Right lung (tissue), 2 donors: ENCODE measurements at regions not wholly inside any gene's neighbourhood (a gene's known extent, or its start where the extent isn't known, plus 50 kb on each side); places are given as distances from the start of the nearest gene placed in this dataset.

Experiments
- DNase-seq, 2 donors: peaks; one replicate each; pipeline ENCODE4 v3.0.0-alpha.2; 2013

GRCh38 chr9:99533421-99533820 lies 288.3 kb upstream of the NR4A3 start:
- no peak for DNase-seq

DNA sequence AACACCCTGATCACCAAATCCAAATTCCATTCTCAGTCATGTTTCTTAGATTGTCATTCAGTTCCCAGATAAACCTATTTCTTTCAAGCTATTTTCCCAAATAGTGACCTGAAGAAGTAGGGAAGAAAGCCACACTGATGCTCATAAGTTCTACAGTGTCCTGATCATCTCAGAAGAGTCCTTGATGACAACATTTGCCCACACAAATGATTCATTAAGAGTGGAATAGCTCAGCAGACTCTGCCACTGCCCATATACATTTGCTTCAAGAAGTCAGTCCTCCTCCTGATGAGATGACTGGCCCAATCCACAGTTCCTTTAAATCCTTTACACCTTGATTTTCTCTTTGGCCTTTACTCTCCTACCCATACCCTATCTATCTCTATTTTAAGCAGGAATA lies 283.7 kb upstream of the NR4A3 start:
- DNase-seq, result no peak

DNA sequence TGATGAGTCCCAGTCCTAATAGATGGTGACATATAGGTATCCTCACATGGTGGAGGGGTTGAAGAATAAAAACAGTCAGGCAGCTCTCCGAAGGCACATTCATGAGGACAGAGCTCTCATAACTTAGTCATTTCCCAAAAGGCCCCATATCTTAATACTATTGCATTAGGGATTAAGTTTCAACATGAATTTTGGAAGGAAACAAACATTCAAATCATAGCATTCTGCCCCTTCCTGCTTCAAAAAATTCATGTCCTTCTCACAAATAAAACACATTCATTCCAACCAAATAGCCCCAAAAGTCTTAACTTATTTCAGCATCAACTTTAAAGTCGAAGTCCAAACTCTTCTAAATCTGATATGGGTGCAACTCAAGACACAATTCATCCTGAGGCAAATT lies 277.2 kb upstream of the NR4A3 start:
- no peak for DNase-seq

DNA sequence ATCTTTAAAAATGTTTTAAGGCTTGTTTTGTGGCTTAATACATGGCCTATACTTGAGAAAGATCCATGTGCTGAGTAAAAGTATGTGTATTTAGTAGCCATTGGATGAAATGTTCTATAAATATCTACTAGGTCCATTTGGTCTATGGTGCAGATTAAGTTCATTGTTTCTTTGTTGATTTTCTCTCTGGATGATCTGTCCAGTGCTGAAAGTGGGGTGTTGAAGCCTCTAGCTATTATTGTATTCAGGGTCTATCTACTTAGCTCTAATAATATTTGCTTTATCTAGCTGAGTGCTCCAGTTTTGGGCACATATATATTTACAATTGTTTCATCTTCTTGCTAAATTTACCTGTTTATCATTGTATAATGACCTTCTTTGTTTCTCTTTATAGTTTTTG lies 272.2 kb upstream of the NR4A3 start:
- DNase-seq, result no peak

DNA sequence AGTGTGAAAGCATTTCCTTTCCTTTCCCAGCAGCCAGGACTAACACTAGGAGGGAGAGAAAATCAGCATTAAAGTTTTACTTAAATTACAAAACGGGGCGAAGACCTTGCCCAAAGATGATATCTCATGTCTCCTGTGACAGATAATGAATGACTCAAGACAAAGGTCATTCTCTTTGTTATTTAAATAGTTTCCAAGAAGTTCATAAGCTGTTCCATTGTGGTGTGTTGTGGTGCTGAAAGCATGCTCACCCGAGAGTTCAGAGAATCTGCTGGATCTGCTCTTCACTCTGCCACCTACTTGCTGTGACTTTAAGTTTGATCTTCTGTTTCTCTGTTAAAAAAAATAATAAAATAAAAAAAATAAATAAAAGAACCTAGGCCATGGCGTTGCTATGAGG lies 265.9 kb upstream of the NR4A3 start:
- DNase-seq, result no peak

DNA sequence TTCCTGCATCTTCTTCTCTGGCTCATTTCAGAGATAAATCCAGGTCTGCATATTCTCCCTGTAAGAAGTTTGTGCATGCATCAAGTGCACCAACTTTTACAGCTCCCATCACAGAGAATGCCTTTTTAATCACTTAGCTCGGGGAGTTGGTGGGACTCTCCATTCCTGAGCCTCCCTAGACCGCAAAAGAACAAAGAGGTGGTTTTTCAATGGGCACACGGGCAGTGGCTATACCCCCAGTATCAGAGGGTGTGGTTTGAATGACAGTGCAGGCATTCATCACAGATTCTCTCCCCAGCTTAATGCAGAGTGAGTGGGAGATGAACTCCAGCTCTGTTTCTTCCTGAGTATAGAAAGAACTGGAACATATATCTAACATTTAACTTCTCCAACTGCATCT lies 264.7 kb upstream of the NR4A3 start:
- DNase-seq, result no peak

- DNase-seq, result no peak
Measured at GRCh38 chr9:99557816-99558215, 263.9 kb upstream of the NR4A3 start.

- no peak for DNase-seq
Measured at GRCh38 chr9:99559776-99560175, 261.9 kb upstream of the NR4A3 start.

GRCh38 chr9:99560561-99560960 lies 261.1 kb upstream of the NR4A3 start:
- DNase-seq, result no peak

DNA sequence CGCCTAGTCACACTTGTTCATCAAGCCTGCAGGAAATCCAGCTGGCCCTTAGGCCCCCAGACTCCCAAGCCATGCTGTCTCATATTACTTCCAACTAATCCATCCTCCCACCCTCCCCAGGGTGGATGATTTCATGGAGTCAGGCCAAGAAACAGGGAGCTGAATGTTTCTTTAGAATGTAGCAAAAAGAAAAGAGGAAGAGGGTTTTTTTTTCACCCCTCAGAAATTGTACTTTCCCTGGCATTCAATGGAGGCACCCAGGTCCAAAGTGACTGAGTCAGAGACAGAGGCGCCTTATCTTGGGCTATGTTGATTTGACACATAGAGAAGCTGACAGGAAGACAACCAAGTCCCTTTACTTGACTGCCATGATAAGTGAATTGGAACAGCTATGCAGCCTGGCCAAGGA lies 260.2 kb upstream of the NR4A3 start:
- DNase-seq, result no peak

GRCh38 chr9:99561961-99562565 lies 259.6 kb upstream of the NR4A3 start:
- no peak for DNase-seq

GRCh38 chr9:99563364-99563763 lies 258.3 kb upstream of the NR4A3 start:
- DNase-seq, result no peak

GRCh38 chr9:99565203-99565602 lies 256.5 kb upstream of the NR4A3 start:
- DNase-seq, result no peak

GRCh38 chr9:99567436-99567835 lies 254.2 kb upstream of the NR4A3 start:
- no peak for DNase-seq

DNA sequence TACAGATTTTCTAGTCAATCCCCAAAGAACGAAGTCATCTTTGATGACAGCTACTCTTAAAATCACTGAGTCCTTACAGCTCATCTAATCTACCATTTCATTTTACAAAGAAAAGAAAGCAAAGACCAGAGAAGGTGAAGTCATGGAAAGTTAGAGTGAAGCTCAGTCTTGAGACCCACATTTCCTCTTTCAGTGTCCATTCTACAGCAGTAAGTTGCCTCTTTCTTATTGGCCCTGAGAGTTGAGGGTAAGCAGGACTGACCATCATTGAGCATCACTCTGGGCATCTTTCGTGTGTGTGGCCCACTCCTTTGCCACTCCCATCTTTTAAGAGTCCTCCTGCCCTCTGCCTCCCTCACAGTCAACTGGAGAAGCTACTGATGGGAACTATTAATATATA lies 251.8 kb upstream of the NR4A3 start:
- no peak for DNase-seq

GRCh38 chr9:99572567-99572966 lies 249.1 kb upstream of the NR4A3 start:
- no peak for DNase-seq

DNA sequence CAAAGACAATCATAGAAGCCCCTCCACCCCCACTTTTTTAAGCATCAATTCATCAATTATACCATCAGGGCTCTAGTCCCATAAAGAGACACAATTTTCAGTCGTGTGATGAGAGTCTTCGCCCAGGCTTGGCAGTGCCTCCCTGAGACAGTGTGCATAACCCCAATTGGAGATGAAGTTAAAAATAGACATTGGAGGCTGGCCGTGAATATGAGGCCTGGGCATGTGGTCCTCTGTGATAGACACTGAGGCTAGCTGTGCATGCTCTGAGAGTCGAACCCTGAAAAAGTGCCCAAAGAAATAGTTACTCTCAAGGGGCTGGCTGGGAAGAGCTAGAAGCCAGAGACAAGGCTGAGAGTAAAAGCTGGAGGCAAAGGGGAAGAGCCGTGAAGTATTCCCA lies 248.6 kb upstream of the NR4A3 start:
- DNase-seq, result no peak

DNA sequence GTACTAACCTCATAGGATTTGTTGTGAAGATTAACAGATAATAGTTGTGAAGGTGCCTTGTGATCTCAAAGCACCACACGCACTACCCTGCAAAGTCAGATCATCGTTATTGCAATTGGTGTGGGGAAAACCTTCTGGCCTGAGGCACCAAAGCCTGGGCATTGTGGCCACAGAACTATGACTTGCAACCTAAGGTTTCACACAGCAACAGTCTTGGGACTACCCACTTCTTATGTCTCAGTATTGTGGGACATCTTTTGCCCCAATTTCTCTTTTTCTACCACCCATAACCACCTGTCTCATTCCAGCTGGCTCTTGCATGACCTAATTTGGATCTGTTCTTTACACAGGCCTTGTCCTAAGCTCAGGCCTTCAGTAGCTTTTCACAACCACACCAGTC lies 247.8 kb upstream of the NR4A3 start:
- no peak for DNase-seq

GRCh38 chr9:99576002-99576401 lies 245.7 kb upstream of the NR4A3 start:
- no peak for DNase-seq

GRCh38 chr9:99576876-99577275 lies 244.8 kb upstream of the NR4A3 start:
- DNase-seq, result no peak

- no peak for DNase-seq
Measured at GRCh38 chr9:99577351-99577750, 244.3 kb upstream of the NR4A3 start.

DNA sequence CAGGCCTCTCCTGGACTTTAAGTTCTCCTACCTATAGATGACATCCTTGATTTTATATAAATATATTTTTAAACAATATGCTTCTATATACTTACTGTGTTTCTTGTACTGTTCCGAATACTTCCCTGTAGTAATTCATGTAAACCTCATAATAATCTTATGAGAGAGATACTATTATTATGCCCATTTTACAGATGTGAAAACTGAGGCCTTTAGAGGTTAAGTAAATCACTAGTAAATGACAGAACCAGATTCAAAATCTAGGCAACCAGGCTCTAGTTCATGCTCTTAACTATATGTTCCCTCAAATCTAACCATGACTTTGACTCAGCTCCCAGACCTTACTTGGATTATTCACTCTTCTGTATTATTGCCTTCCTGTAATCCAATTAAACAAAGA lies 243.0 kb upstream of the NR4A3 start:
- DNase-seq, result no peak

DNA sequence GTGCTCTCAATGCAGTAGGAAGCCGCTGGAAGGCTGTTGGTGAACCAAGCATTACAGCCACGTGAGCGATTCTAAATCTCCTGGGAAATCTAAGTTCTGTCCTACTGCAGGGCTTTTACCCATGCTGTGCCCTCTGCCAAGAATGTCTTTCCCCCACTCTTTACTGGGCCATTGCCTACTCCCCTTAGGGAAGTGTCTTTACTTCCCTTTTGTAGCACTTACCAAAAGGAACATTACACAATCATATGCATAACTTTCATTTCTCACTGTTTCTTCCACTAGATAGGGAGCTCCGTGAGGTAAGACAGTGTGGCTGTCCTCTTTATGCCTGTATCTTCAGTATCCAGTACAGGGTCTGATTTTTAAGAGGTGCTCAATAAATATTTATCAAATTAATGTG lies 241.7 kb upstream of the NR4A3 start:
- DNase-seq, result no peak

DNA sequence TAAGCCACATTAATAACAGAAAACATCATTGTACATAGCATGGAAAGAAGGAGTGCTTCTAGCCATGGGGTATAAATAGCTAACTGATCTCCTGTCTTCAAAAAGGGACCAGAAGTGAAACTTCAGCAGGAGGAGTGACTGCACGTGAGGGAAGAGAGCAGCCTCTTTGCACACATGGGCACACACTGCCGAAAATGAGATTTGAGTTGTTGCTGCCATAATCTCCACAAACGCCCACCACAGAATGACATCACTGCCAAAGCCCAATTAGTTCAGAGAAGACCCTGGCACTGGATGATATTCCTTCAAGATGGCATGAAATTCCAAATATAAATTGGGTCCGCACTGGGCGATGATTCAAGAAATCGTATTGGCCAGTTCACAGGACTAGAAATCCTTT lies 238.9 kb upstream of the NR4A3 start:
- DNase-seq, result no peak

DNA sequence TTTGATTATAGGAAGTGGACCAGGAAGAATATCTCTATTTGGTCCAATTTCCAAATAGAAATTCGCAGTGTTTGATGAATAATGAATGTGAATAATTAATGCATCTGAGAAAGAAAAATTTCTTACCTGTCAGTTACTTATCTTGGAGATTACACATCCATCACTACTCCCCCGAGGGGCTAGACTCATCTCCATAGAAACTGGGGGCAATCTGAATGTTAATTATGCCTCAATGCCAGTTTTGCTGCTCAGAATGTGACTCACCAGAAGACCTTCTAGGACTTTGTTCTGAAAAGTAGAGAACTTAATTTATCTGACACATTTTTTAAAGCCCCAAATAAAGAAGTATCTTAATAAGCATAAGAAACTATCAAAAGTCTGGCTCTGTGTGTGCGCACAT lies 233.4 kb upstream of the NR4A3 start:
- DNase-seq, result no peak
